HCEC 1CT (cell line): ENCODE measurements at regions not wholly inside any gene's neighbourhood (a gene's known extent, or its start where the extent isn't known, plus 50 kb on each side); places are given as distances from the start of the nearest gene placed in this dataset.

Source experiments
- DNase-seq: peaks from one replicate; pipeline ENCODE4 v3.0.0-alpha.2; 2017

GRCh38 chr9:108642871-108643270, 212.9 kb downstream of the ACTL7B start:
- DNase-seq, result no peak

GRCh38 chr9:108640230-108640629, 215.6 kb downstream of the ACTL7B start:
- peak; percentile 16 for DNase-seq

GRCh38 chr9:108639696-108640095, 216.1 kb downstream of the ACTL7B start:
- no peak for DNase-seq

- DNase-seq, result no peak
Observed at GRCh38 chr9:108639091-108639490, 216.7 kb downstream of the ACTL7B start.

- no peak for DNase-seq
Observed at GRCh38 chr9:108637340-108637739, 218.4 kb downstream of the ACTL7B start.

GRCh38 chr9:108636013-108636412, 219.8 kb downstream of the ACTL7B start:
- DNase-seq, result no peak

GRCh38 chr9:108634672-108635462, 220.9 kb downstream of the ACTL7B start:
- peak; percentile 75 for DNase-seq

GRCh38 chr9:108634204-108634603, 221.6 kb downstream of the ACTL7B start:
- peak; percentile 46 for DNase-seq

- no peak for DNase-seq
Observed at GRCh38 chr9:108631496-108632285, 224.1 kb downstream of the ACTL7B start.

GRCh38 chr9:108628316-108628715, 227.5 kb downstream of the ACTL7B start:
- DNase-seq, result no peak

GRCh38 chr9:108626743-108627142, 229.0 kb downstream of the ACTL7B start:
- no peak for DNase-seq

GRCh38 chr9:108621991-108622855, 233.6 kb downstream of the ACTL7B start:
- DNase-seq, result peak; percentile 82

- peak; percentile 6 for DNase-seq
Observed at GRCh38 chr9:108620767-108621166, 235.0 kb downstream of the ACTL7B start.

- DNase-seq, result peak; percentile 8
Observed at GRCh38 chr9:108618906-108619550, 236.8 kb downstream of the ACTL7B start.

- DNase-seq, result no peak
Observed at GRCh38 chr9:108617676-108618075, 238.1 kb downstream of the ACTL7B start.

GRCh38 chr9:108615152-108615551, 240.6 kb downstream of the ACTL7B start:
- no peak for DNase-seq

- no peak for DNase-seq
Observed at GRCh38 chr9:108612513-108612912, 243.3 kb downstream of the ACTL7B start.

- no peak for DNase-seq
Observed at GRCh38 chr9:108609897-108610253, 245.9 kb downstream of the ACTL7B start.

GRCh38 chr9:108609227-108609896, 246.4 kb downstream of the ACTL7B start:
- no peak for DNase-seq

GRCh38 chr9:108607607-108608006, 248.2 kb downstream of the ACTL7B start:
- DNase-seq, result no peak

- no peak for DNase-seq
Observed at GRCh38 chr9:108606401-108606800, 249.4 kb downstream of the ACTL7B start.

GRCh38 chr9:108603141-108603540, 252.6 kb downstream of the ACTL7B start:
- no peak for DNase-seq
